Right ventricle myocardium inferior (tissue), 1 donor: ENCODE measurements at regions not wholly inside any gene's neighbourhood (a gene's known extent, or its start where the extent isn't known, plus 50 kb on each side); places are given as distances from the start of the nearest gene placed in this dataset.
"Not testable (repeated sequence)": the region's sequence is repeated elsewhere in the genome, so short reads cannot be mapped to it uniquely, and the experiment has no call there.

Experiments used
- ATAC-seq: fragments of 200-7000 bp; cut with Tn5 transposase; one replicate; pipeline ENCODE4 v1.9.1; 2020; ENCODE audit warnings: mild to moderate bottlenecking, moderate library complexity
- DNase-seq: peaks from one replicate; pipeline ENCODE4 v3.0.0; 2021; ENCODE audit errors: missing footprints
- intact Hi-C: fragments of 100-400 bp; cut with DNase I; formaldehyde crosslinking; loops from one replicate; pipeline ENCODE4 v1.11.0; 2022
- donor health status: DM: no; HTN: yes; CAD: no; lungs with severe emphysema.

DNA sequence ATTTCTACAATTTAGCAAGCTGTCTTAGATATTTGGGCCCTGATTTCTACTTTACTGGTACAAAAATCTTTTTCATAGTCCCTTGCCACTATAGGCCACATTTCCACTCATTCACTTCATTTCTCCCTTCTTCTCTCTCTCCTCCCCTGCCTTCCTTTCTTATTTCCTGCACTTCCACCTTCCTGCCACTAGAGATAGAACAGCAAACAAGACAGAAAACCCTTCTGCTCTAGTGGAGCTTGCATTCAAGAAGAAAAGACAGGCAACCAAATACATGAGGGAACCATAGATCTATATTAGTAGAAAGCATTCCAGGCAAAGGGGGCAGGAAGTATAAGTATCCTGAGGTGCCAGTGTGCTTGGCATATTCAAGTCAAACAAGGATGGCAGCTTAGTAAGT is 623.5 kb downstream of the FLRT2 start:
- intact Hi-C loops: no loop called here
- ATAC-seq (no peak), DNase-seq (no peak)

DNA sequence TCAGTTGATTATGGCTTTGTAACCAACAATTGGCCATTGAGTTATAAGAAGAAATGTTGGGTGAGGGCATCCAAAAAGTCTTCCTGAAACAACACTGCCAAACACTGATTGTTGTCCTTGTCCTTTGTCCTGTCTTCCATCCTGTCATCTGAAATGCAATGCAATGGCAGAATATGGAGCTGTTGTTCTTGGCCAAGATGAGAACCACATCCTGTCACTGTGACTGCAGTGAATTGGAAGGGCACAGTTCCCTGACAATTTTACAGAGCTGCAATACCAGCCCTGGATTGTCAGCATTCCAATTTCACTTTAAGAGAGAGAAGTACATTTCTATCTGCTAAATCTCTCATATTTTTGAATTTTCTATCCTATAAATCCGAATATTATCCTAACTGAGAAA is 613.3 kb downstream of the FLRT2 start:
- intact Hi-C loops: no loop called here

DNA sequence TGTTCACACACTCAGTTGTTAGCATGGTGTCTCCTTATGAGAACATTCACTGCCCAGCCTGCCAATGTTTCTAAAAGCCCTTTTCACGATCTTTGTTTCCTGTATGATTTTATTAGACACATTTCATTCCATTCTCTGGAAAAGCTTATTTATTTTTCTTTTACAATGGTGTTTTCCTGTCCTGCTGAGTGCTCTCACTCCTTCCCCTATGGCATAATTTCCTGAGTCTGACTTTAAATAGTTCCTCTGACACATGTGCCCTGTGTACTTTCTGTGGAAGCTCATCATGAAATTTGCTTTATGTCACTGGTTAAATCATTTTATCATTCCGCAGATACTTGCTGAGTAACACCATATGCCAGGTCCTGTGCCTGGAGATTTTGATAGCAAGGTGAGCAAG is 612.0 kb downstream of the FLRT2 start:
- no peak for DNase-seq
- no peak for ATAC-seq
- intact Hi-C loops: no loop called here

More for the DNA sequence above, 613.3 kb downstream of the FLRT2 start:
- DNase-seq (no peak), ATAC-seq (no peak)

DNA sequence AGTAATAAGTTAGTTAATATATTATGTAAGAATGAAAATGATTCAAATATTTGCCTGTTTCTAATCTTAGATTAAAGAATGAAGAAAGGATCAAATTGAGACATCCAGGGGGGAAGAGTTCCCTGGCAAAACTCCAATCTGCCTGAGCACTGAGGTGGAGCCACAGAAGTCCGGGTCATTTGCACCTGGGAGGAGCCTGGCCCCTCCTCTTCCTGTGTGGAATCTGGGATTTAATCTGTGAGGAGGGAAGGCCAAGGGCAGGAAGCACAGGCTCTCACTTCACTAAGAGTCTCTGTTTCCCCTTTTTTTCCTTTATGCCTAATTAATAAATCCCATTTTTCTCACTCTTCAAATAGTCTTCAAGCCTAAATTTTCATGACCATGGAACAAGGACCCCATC is 599.5 kb downstream of the FLRT2 start:
- ATAC-seq (no peak), DNase-seq (no peak)
- intact Hi-C loops: no loop called here

DNA sequence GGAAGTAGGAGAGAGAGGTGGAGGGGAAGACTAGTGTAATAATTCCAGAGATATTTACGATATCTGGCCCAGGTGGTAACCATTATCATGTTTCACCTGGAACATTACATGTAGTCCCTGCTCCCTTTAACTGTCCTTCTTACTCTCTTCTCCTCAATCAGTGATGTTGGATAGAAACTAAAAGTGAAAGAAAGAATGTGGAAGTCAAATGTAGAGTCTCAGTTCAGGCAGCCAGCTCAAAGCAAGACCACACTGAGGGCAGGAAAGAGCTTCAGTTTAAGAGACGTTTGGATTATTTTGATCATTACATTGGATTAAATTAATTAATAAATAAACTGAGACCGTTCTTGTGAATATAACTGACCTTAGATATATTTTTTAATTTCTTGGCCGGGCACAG is 594.4 kb downstream of the FLRT2 start:
- no peak for DNase-seq
- no peak for ATAC-seq
- intact Hi-C loops: no loop called here

DNA sequence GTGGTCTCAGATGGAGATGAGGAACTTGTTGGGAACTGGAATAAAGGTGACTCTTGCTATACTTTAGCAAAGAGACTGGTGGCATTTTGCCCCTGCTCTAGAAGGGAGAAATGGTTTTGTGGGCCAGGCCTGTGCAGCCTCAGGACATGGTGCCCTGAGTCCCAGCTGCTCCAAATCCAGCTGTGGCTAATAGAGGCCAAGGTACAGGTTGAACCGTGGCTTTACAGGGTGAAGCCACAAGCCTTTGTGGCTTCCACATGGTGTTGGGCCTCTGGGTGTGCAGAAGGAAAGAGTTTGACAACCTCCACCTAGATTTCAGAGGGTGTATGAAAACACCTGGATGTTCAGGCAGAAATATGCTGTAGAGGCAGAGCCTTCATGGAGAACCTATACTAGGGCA is 586.0 kb downstream of the FLRT2 start:
- intact Hi-C loops: no loop called here
- ATAC-seq: no peak
- no peak for DNase-seq

DNA sequence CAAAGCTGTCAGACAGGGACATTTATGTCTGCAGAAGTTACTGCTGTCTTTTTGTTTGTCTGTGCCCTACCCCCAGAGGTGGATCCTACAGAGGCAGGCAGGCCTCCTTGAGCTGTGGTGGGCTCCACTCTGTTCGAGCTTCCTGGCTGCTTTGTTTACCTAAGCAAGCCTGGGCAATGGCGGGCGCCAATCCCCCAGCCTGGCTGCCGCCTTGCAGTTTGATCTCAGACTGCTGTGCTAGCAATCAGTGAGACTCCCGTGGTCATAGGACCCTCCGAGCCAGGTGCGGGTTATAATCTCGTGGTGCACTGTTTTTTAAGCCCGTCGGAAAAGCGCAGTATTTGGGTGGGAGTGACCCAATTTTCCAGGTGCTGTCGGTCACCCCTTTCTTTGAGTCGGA is 580.9 kb downstream of the FLRT2 start:
- ATAC-seq, DNase-seq, intact Hi-C loops: not testable (repeated sequence)

DNA sequence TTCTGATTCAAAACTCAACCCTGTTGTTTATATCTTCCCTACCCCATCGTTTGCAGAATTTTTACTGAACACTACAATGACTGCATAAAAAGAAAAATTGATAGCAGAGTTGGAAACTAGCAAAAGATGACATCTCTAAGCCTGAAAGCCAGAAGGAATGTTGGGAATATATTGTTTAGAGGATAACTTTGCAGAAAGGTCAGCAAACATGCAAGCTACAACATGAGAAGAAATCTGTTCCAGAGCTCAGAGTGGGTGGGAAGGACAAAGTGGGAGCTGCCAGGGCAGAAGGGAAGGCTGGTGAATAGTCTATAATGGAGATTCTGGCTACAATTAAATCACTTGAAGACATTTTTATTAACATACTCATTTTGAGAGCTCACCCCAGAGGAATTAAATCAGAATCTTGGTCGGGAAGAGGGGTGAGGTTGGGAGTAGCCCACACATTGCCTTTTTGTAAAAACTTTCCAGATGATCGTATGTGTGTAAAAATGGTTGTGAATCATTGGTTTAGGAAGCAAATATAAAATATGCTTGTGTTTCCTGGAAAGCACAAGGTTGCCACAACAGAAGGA is 574.8 kb downstream of the FLRT2 start:
- DNase-seq (no peak), ATAC-seq (no peak)
- intact Hi-C loops: no loop called here

DNA sequence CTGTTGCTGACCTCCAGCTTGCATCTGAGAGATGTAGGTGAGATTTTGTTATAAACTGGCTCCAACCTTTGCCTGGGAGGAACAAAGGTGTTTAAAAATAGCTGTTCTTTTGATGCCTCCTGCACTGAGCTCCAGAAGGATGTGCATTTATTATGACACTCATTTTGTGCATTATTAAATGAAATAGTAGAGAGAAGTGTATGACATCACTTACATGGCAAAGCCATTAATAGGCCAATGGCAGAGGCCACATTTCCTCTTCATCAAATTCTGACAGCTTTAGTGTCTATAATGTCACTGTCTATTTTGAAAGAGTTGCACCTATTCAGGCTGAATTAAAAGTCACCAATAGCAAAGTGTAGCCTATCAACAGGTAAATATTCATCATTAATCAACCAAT is 564.6 kb downstream of the FLRT2 start:
- DNase-seq (no peak), ATAC-seq (no peak)
- intact Hi-C loops: no loop called here

DNA sequence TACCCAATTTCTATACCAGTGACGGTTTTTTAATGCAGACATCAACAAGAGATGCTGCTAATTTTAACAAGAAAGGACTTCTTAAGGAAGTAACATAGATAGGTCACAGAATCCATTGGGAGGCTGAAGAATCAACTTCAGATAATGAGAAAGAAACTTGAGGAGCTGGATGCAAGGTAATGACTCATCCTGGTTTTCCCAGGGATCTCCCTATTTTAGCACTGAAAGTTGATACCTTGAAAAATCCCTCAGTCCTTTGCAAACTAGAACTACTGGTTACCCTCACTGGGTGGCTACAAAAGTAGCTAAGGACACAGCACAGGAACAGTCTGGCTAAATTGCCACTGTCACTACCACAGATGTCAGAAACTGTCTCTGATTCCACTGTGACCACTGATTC is 561.9 kb downstream of the FLRT2 start:
- no peak for DNase-seq
- no peak for ATAC-seq
- intact Hi-C loops: no loop called here

DNA sequence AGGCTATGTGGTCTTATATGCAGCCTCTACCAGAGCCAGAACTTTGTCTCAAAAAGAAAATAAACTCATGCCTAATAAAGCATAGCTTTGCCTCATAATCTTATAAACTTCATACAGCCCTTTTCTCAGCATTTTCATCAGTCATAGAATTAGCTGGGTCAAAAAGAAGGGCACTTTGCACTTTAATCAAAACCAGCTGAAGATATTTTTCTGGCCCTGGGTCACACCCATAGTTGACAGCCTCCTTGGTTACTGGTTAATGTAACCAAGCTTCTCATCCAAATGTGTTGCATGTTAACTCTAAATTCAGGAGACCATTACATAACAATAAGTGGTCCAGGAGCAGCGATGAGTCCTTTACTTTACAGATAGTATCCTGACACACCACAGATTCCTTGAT is 558.2 kb downstream of the FLRT2 start:
- intact Hi-C loops: no loop called here
- ATAC-seq (no peak), DNase-seq (no peak)

DNA sequence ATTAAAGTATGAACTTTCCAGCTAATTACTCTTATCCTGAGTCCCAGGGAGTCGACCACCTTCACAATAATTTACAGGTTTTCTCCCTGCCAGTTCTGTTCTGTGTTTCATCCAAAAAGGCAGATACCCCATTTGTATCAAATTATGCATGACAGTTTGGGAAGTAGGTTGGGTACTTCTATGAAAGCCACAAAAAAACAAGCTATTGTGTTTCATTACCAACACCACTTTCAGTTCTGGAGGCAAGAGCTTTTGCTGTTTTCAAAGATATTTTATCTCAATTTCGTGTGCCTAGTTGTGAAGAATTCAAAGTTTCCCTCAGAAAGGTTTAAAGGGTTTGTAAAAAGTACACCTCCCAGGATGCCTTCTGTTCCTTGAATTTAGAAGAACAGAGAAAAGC is 557.4 kb downstream of the FLRT2 start:
- intact Hi-C loops: no loop called here
- no peak for ATAC-seq
- DNase-seq: no peak

DNA sequence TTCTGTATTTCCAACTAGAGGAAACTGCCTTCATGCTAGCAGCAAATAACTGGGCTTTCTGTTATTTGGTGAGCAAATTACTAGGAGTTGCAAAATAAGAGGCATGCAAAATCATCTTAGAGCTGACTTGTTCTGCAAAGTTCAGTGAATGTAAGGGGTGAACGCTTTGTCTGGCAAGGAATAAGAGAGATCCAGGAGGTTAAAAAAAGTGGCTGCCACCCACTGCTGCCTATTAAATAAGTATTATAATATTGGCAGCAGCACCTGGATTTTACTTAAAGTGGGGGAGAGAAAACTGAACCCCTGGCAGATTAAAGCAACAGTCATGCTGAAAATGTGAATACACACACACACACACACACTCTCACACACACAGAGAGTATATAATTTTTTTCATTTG is 557.0 kb downstream of the FLRT2 start:
- intact Hi-C loops: no loop called here
- no peak for ATAC-seq
- no peak for DNase-seq

DNA sequence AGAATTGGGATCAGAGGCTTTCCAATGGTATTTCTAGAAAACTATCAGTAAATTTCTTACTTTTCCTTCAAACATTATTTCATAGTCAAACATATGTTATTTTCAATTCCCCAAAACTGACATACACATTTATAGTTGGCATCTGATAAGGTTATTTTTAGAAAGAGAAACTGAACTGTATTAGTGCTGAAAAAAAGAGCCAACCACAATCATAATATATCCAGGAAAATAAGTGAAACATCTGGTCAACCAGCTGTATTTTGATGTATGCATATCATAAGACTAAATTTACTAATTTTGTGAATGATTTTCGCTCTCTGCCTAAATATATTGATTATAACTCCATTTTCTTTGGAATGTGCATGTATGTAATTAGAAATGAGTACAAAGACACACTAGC is 554.2 kb downstream of the FLRT2 start:
- ATAC-seq (no peak), DNase-seq (no peak)
- intact Hi-C loops: no loop called here

DNA sequence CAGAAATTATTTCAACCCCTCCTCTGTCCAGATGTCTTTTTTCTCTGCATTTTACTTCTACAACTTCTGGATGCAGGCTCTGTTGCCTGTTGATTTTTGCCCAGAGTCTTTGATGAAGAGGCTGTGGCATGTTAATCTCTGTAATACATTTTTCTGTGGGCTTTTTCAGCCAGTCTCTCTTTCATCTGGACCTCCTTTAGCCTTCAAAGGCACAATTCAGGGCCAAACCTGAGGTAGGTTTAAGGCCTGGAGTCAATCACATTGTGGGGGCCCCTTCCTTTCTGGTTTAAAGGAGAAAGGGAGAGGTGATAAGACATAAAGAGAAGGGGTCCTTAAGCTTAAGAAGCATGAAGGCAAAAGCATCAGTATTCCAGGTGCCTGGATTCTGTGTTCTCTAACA is 553.7 kb downstream of the FLRT2 start:
- ATAC-seq (no peak), DNase-seq (no peak)
- intact Hi-C loops: no loop called here

DNA sequence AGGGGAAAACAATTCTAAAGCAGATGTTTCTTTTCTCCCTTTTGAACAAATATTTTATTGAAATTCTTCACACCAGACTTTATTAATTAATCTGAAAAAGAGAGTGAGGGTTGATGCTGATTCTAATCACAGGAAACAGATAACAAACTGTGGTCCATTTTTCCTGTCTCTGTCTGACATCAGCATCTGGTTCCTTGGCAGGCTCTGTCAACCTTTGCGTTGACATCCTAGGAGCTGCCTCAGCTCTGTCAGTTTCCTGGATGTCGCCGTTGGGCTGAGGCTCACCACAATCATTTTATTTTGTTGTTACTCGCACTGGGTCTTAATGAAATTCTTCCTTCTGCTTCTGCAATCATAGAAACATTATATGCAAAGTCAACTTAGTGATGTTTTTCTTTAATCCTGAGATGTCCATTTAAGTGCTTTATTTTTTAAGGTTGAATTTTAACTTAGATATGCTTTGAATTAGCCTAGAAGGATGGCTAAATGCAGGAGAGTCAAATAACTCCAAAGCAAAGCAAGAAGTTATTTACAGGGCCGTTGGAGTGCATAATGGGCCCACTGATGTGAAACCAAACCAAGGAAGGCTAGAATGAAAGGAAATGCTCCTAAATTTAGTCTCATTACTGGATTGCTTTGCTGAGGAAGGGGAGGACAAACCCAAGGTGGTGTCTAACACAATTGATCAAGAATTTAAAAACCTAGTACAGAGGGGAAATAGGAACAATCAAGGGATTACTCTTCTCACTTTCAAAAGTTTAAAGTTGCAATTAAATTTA is 542.4 kb downstream of the FLRT2 start:
- intact Hi-C loops: no loop called here
- ATAC-seq: no peak
- DNase-seq: no peak

DNA sequence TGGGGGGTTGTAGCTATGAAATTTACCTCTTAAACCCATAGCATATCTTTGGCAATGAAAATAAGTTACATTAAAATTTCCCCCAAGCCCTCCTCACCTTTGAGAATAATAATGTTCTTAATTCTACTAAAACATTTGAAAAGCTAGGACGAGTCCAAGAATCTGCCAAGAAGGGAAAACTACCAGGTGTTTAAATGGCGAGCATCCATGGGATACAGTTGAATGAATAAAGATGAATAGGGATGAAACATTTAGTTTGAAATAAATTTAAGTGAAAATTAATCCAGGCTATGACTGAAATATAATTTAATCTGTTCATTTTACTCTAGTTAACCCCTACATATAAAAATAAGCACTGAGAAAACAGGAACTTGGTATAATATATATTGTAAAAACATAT is 536.7 kb downstream of the FLRT2 start:
- ATAC-seq (no peak), DNase-seq (no peak)
- intact Hi-C loops: no loop called here

DNA sequence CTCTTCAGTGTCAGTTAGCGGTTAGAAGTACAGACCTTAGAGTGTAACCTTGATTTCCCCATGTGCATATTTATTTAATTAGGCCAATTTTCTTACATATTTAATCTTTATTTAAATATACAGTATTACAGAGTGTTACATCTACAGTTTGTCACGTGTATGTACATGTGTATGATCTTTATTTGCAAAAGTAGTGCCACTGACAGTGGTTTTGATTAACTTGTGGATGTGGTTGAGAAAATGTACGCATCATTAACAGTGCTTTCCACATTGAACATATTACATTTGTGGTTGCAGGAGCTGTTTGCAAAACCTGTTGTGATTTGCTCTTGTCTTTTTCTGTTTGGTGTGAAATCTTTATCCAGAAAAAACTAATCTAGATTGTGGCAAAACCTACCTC is 535.5 kb downstream of the FLRT2 start:
- intact Hi-C loops: no loop called here
- ATAC-seq: no peak

DNA sequence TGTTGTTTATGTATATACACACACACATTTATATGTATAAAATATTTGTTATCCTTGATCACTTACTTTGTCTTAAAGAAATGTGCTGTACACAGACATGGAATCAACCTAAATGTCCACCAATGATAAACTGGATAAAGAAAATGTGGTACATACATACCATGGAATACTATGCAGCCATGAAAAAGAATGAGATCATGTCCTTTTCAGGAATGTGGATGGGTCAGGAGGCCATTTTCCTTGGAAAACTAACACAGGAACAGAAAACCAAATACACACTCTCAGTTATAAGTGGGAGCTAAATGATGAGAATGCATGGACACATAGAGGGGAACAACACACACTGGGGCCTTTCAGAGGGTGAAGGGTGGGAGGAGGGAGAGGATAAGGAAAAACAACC is 534.7 kb downstream of the FLRT2 start:
- ATAC-seq, DNase-seq, intact Hi-C loops: not testable (repeated sequence)

More for the DNA sequence above, 535.5 kb downstream of the FLRT2 start:
- no peak for DNase-seq

DNA sequence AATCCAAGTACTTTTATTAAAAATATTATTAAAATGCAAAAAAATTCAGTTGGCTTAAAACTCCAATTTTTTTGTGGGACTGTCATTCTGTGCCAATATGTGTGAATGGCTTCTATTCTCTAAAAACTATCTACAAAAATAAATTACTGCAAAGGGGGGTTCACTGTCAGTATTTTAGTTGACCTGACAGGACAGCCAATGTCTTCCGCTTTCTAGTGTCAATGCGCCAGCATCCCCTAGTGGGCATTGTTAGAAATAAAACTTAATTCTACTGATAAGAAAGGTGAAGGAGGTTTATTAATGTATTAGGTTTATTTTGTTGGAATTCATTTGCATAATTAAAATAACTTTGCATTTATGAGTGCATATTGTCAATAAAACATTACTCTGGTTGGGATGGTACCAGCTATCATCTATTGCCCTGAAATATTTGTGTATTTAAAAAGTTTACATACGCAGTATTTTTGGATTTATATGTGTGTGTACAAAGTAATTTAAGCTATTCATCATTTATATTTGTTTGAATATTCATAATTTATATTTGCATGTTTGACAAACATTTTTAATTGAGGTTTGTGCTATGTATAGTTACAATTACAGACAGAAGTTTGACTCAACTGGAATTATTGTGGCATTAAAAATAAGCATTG is 527.2 kb downstream of the FLRT2 start:
- intact Hi-C loops: no loop called here
- no peak for DNase-seq
- ATAC-seq: no peak
